HG03039 (cell line): ENCODE measurements at regions not wholly inside any gene's neighbourhood (a gene's known extent, or its start where the extent isn't known, plus 50 kb on each side); places are given as distances from the start of the nearest gene placed in this dataset.

ENCODE experiments used
- ATAC-seq: cut with Tn5 transposase; IDR thresholded peaks from one replicate; pipeline ENCODE4 v1.9.1; 2021; ENCODE audit warnings: mild to moderate bottlenecking, moderate library complexity; ENCODE audit not compliant: unreplicated experiment

GRCh38 chr22:49551897-49552614 lies 275.6 kb downstream of the BRD1 start:
- no peak for ATAC-seq

GRCh38 chr22:49551446-49551845 lies 276.2 kb downstream of the BRD1 start:
- no peak for ATAC-seq

DNA sequence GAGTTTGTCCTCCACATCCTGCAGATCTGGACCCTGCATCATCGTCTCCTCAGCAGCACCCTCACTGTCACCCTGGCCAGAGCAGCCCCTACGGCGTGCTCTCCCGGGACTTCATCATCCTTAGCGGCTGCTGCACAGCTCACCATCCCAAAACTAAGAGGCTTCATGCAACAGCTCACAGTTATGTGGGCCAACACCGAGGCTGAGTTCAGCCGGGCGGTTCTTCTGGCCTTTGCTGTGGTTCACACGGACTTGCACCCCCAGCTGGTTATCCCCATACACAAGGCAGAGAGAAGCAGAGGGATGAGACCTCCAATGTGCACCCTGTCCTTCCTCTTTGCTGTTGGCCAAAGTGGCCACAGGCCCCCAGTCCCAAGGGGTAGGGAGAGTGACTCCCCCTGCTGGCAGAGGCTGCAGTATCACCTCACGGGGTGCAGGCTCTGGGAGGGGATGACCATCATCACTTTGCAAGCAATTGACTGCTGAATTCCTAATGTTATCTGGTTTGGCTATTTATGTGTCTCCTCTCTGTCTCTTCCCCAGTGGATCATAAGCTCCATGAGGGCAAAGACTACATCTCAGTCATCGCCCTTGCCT lies 276.8 kb downstream of the BRD1 start:
- ATAC-seq = no peak

DNA sequence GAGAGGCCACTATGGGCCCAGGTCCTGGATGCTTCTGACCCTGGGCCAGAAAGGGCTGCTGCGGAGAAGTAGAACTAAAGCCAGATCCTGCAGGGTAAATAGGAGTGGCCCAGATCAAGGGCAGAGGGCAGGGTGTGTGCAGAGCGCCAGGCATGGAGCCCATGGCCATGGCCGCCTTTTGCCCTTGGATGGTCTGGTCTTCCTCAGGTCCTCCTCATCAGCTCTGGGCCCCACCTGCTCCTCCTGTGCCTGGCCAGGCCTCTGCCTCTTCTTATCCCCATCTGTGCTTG lies 277.6 kb downstream of the BRD1 start:
- ATAC-seq = no peak

GRCh38 chr22:49549256-49550140 lies 278.2 kb downstream of the BRD1 start:
- no peak for ATAC-seq

GRCh38 chr22:49548356-49549202 lies 279.1 kb downstream of the BRD1 start:
- ATAC-seq = no peak

GRCh38 chr22:49547751-49548239 lies 279.9 kb downstream of the BRD1 start:
- no peak for ATAC-seq

DNA sequence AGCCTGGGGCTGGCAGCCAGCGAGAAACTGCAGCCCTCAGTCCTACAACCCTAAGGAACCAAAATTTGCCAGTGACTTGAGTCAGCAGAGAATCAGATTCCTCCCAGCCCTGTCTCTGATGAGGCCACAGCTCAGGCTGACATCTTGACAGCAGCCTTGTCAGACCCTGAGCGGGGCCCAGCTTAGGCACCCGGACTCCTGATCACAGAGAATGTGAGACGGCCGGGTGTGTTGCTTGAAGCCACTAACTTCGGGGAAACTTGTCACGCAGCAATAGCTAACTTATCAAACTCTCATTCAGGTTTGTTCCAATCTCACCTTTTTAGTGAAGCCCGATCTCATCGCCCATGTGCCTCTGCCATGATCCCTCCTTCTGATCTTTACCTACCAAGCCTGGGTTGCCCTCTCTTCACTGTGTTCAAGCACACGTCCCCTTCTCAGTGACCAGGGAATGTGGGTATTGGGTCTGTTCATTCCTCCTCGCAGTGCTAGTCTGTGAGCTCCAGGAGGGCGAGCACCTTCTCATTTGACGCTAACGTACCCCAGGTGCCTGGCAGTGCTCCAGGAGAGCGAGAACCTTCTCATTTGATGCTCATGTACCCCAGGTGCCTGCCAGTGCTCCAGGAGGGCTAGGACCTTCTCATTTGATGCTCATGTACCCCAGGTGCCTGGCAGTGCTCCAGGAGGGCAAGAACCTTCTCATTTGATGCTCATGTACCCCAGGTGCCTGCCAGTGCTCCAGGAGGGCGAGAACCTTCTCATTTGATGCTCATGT lies 280.7 kb downstream of the BRD1 start:
- ATAC-seq = no peak

- no peak for ATAC-seq
Measured at GRCh38 chr22:49545606-49546005, 282.1 kb downstream of the BRD1 start.

GRCh38 chr22:49544286-49544685 lies 283.4 kb downstream of the BRD1 start:
- no peak for ATAC-seq

DNA sequence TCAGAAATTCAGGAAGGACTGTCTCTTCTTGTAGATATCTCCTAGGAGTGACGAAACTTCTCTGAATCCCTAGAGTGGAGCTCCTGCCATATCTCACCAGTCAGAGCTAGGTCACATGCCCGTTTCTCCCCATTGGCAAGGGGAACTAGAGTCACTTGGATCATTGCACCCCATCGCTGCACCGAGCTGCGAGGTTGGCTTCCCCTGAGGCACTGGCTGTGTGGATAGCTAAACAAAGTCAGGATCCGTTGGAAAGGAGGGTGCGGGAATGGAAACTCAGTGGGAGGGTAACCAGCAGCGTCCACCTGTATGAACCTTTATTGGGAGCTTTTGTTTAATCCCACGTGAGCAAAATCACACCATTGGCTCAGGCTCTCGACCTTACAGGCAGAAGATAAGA lies 283.8 kb downstream of the BRD1 start:
- no peak for ATAC-seq

DNA sequence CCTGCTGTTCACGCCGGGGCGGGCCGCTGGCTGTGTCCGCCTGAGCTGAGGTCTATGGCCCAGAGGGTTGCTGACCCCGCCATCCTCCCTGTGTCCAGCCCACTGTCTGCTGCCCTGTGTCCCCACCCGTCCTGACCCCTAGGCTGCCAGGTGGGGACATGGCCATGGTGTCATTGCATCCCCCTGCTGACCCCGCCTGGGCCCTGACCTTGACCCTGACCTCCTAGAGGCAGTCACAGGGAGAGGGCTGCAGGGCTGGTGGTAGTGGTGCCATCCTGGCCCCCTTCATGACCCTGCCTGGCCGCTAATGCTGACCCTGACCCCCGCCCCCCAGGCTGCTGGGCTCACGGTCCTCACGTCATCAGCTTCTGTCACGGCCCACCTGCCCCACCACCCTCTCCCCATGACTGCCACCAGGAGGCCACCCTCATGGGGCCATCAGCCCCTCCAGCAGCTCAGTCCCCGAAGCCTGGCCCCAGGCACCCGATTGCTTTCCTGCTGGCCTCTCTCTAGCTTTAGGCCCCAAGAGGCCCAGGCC lies 285.9 kb downstream of the BRD1 start:
- ATAC-seq = no peak

DNA sequence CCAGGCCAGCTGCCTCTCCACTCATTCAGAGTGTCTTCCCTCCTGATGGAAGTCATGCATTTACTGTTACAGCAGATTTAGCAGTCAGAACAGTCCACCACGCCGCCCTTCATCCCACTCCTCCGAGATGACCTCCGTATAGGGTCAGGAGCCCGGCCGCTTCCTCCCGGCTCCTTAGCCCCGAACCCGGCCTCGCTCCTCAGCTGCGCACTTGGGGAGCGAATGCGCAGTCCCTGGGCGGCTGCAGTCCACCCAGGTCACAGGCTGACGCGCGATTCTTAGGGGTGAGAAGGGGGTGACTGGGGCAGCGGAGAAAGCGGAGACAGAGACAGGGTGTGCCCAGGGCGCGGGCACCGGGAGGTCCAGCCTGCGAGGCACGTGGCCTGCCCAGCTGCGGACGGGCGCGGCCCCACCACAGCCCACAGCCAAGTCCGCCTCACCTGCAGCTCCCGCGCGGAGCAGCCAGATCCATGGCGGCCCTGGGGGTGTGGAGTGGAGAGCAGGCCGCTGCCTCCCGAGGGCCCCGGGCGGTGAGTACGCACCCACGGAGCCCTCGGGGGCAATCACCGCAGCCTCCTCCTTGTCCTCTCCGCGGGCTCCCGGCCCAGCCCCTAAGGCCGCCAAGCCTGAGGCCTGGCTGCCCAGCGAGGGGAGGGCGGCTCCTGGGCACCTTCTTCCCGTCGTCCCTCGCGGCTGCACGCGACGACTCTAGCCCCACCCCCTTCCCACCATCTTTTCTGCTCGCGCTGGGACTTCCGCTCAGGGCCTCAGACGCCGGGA lies 286.6 kb downstream of the BRD1 start:
- no peak for ATAC-seq

DNA sequence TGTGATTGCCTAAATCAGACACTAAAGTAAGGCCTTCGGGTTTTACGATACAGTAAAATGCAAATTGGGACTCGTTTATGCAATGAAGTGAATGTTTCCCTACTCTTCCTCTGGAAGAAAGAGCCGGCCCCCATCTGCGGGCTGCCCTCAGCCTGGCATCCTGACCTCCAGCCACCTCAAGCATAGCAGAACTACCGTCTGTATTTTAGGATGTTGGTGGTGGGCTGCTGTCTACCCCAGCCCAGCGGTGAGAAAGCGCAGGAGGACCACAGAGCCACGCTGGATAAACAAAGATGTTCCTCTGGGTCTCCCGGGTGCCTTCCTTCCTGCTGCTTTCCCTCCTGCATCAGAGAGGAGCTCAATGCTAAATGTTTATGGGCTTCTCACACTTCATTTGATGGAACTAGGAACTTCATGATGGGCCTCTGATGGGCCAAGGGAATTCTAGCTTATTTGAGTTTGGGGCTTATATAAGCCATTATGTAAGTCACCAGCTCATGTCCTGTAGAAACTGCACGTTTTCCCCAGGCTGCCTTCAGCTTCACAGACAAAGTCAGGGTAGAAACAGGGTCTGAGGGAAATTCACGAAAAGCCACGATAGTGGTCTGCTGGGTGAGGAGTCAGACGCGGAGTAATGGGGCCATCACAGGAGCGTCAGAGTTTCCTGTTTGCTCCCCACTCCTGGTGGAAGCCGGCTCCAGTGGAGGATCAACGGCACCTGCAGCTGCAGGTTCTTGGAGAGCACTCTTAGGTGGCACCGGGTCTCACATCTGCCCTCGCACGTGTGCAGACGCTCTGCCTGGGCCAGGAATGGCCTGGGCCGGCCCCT lies 287.4 kb downstream of the BRD1 start:
- ATAC-seq = no peak

- no peak for ATAC-seq
Measured at GRCh38 chr22:49538006-49538405, 289.7 kb downstream of the BRD1 start.

DNA sequence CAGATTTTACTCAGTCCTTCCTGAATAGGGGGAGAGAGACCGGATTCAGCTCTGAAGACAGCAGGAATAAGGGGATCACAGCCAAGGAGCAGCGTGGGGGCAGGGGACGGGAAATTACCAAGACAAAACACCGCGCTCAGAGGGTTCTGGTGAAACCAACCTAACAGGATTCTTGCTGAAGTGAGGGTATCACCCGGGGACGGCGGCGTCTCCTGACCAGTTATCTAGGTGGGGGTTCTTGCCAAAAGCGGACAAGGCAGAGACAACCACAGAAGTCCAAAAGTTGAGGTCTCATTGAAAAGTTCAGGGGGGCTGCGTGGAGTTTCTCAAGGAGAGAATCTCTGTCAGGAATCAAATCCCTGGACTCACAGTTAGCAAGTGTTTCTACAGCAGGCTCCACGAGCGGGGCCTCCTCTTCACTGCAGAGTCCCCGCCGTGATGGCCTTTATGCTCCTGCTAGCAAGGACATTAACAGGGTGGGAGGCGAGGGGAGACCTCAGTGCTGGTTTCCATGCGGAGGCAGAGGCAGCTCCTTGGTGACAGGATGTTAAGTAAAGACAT lies 291.0 kb downstream of the BRD1 start:
- no peak for ATAC-seq

DNA sequence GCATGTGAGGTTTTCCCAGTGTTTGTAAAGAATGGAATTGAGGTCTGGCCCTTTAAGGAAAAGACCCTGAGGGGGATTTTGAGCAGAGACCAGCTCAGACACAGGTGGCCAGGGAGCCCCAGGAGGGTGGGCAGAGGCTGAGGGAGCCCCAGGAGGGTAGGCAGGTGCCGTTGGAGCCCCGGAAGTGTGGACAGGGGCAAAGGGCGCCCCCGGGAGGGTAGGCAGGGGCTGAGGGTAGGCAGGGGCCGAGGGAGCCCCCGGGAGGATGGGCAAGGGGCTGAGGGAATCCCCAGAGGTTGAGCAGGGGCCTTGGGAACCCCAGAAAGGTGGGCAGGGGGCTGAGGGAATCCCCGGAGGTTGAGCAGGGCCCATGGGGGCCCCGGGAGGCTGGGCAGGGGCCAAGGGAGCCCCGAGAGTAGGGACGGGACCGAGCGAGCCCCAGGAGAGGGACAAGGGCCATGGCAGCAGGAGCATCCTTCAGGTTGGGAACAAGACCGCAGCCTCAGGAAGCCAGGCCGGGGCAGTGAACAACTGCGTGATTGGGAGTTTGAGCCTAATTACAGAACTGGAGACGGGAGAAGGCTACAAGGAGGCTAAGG lies 292.0 kb downstream of the BRD1 start:
- no peak for ATAC-seq

DNA sequence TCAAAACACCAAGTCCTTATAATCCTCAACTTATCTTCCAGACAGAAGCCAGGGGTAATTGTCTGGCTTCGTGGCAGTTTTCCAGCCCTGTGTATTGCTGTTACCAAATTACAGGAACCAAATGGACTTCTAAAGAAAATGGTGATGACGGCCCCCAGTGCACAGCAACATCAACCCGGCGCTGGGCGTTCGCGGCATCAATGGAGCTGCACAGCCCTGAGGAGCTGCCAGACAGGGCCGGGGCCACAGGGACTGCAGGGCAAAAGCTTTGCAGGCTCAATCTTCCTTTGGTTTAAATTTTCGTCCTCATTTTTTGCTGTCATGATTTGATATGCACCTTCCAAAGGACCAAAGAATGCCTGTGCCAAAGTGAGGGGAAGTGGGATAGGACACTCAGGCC lies 292.5 kb downstream of the BRD1 start:
- no peak for ATAC-seq
